BJ (cell line): ENCODE measurements at regions not wholly inside any gene's neighbourhood (a gene's known extent, or its start where the extent isn't known, plus 50 kb on each side); places are given as distances from the start of the nearest gene placed in this dataset.
"Not testable (repeated sequence)": the region's sequence is repeated elsewhere in the genome, so short reads cannot be mapped to it uniquely, and the experiment has no call there.

ENCODE experiments used
- CTCF ChIA-PET: fragments of 350-600 bp; formaldehyde crosslinking; extraction: SDS; loops from one replicate; lab custom pipeline; 2021; ENCODE audit warnings: antibody characterized with exemption, inconsistent platforms; lab: Yijun Ruan, JAX
- POLR2A ChIA-PET: fragments of 300-600 bp; sonication (Branson Sonifier 250); formaldehyde crosslinking; extraction: SDS; loops from one replicate; lab custom pipeline; 2021; ENCODE audit warnings: antibody characterized with exemption; lab: Charles Lee
- DNase-seq: peaks from one replicate; pipeline ENCODE4 v3.0.0-alpha.2; 2011; ENCODE audit warnings: low read depth
- H3K27me3 ChIP-seq: 2 replicates; pipeline ENCODE4 v1.6.0; 2011; ENCODE audit warnings: low read length; ENCODE audit not compliant: control insufficient read depth, insufficient read depth
- H3K36me3 ChIP-seq: 2 replicates; pipeline ENCODE4 v1.5.1; 2011; ENCODE audit warnings: low read length; ENCODE audit not compliant: control insufficient read depth, insufficient read depth
- H3K4me3 ChIP-seq: 2 replicates; pipeline ENCODE4 v1.5.1; 2011; ENCODE audit warnings: low read depth, mild to moderate bottlenecking, control low read depth, low read length
- CTCF ChIP-seq: IDR thresholded peaks from 2 replicates; pipeline ENCODE4 v1.5.1; 2011; ENCODE audit warnings: low read depth, mild to moderate bottlenecking, control low read depth, inconsistent platforms, low read length, moderate library complexity; ENCODE audit not compliant: insufficient read depth

- no peak for TF ChIP-seq CTCF
- CTCF ChIA-PET: no interaction called here
- POLR2A ChIA-PET: no interaction called here
Measured at GRCh38 chr10:64576497-64576896, 1055.3 kb downstream of the REEP3 start.

GRCh38 chr10:64578757-64579156 is 1057.6 kb downstream of the REEP3 start:
- H3K27me3 ChIP-seq, H3K36me3 ChIP-seq, H3K4me3 ChIP-seq, DNase-seq, CTCF ChIA-PET, POLR2A ChIA-PET: not testable (repeated sequence)

More at GRCh38 chr10:64576497-64576896, 1055.3 kb downstream of the REEP3 start:
- H3K36me3 ChIP-seq: no peaks in the 10 kb centered on the region
- H3K4me3 ChIP-seq: no peak overlapping the region
- DNase-seq: no peak
- H3K27me3 ChIP-seq: no peaks in the 10 kb centered on the region

GRCh38 chr10:64586934-64587503 is 1065.8 kb downstream of the REEP3 start:
- CTCF ChIA-PET: no interaction called here
- no peak for TF ChIP-seq CTCF
- POLR2A ChIA-PET: no interaction called here
- DNase-seq: no peak
- no peaks in the 10 kb centered on the region for H3K36me3 ChIP-seq
- no peaks in the 10 kb centered on the region for H3K27me3 ChIP-seq
- H3K4me3 ChIP-seq: no peak overlapping the region

GRCh38 chr10:64594072-64594471 is 1072.9 kb downstream of the REEP3 start:
- POLR2A ChIA-PET: no interaction called here
- CTCF ChIA-PET: no interaction called here

GRCh38 chr10:64598600-64598999 is 1077.4 kb downstream of the REEP3 start:
- no peak for DNase-seq
- Histone ChIP-seq H3K36me3 (no peaks in the 10 kb centered on the region), H3K4me3 (no peak overlapping the region), H3K27me3 (no peaks in the 10 kb centered on the region)
- ChIA-PET CTCF (no interaction called here), POLR2A (no interaction called here)
- TF ChIP-seq CTCF: no peak

More at GRCh38 chr10:64594072-64594471, 1072.9 kb downstream of the REEP3 start:
- Histone ChIP-seq H3K4me3 (no peak overlapping the region), H3K27me3 (no peaks in the 10 kb centered on the region), H3K36me3 (no peaks in the 10 kb centered on the region)
- no peak for TF ChIP-seq CTCF
- no peak for DNase-seq

GRCh38 chr10:64601298-64601697 is 1080.1 kb downstream of the REEP3 start:
- CTCF ChIA-PET: no interaction called here
- no peaks in the 10 kb centered on the region for H3K36me3 ChIP-seq
- TF ChIP-seq CTCF: no peak
- H3K27me3 ChIP-seq: no peaks in the 10 kb centered on the region
- POLR2A ChIA-PET: no interaction called here
- no peak overlapping the region for H3K4me3 ChIP-seq
- DNase-seq: no peak
